ENCODE measurements at regions not wholly inside any gene's neighbourhood (a gene's known extent, or its start where the extent isn't known, plus 50 kb on each side); places are given as distances from the start of the nearest gene placed in this dataset.
"Not testable (repeated sequence)": the region's sequence is repeated elsewhere in the genome, so short reads cannot be mapped to it uniquely, and the experiment has no call there.

DNA sequence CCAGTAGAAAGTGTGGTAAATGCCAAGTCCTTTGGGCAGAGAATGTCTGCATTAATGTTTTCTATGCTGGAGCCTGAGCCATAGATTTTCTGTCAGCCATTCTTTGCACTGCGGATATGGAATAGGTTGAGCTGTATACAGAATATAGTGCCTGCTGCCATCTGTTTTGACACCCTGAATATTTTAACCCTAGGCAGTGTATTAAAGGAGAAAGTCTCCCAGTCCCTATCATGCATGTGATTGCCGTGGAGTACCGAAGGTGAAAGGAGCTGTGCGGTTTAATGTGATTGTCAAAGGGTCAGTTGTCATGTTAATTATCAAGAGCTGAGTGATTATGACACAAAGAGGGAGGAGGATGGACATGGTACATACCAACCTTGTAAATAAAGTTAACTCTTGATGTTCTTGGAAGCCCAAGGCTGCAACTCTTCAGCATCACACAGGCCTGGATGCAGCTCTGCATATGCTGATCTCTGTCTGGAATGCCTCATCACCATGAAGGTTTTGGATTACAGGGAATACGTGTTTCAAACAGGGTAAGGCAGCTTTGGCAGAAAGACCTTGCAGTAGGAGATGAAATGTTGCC lies 247.1 kb upstream of the ELAVL2 start:
- TF ChIP-seq, protein P1, sequence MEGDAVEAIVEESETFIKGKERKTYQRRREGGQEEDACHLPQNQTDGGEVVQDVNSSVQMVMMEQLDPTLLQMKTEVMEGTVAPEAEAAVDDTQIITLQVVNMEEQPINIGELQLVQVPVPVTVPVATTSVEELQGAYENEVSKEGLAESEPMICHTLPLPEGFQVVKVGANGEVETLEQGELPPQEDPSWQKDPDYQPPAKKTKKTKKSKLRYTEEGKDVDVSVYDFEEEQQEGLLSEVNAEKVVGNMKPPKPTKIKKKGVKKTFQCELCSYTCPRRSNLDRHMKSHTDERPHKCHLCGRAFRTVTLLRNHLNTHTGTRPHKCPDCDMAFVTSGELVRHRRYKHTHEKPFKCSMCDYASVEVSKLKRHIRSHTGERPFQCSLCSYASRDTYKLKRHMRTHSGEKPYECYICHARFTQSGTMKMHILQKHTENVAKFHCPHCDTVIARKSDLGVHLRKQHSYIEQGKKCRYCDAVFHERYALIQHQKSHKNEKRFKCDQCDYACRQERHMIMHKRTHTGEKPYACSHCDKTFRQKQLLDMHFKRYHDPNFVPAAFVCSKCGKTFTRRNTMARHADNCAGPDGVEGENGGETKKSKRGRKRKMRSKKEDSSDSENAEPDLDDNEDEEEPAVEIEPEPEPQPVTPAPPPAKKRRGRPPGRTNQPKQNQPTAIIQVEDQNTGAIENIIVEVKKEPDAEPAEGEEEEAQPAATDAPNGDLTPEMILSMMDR (conservative IDR thresholded peaks at IDR 0.05): no peak
- Mint-ChIP-seq H3K4me3 (no peak overlapping the region), H3K36me3 (no peaks in the 10 kb centered on the region), H3K4me1 (ENCODE audit: unreplicated experiment) (no peaks in the 10 kb centered on the region), H3K9me3 (no peaks in the 10 kb centered on the region), H3K27ac (no peak overlapping the region), H3K27me3 (no peaks in the 10 kb centered on the region)
- DNase-seq (ENCODE audit: extremely low spot score, unreplicated experiment): no peak

DNA sequence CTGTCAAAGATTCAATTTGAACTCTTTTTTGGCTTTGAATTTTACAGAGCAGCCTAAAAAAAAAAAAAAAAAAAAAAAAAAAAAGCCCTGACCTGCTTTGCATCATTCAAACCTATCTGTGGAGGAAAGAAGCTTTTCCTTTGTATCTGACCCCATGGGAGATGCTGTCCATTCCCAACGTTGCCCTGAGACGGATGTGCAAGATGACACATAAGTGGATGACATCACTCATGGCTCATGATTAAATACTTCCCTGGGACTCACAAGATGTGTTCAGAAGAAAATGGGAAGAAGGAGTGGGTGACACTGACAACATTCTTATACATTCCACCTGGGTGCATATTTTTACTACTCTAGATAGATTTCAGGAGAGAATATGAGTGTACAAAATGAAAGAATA lies 245.7 kb upstream of the ELAVL2 start:
- Mint-ChIP-seq H3K9me3 (no peaks in the 10 kb centered on the region), H3K4me1 (ENCODE audit: unreplicated experiment) (no peaks in the 10 kb centered on the region), H3K4me3 (no peak overlapping the region), H3K27me3 (no peaks in the 10 kb centered on the region), H3K36me3 (no peaks in the 10 kb centered on the region), H3K27ac (no peak overlapping the region)
- TF ChIP-seq, protein P1 (conservative IDR thresholded peaks at IDR 0.05): no peak
- no peak for DNase-seq (ENCODE audit: extremely low spot score, unreplicated experiment)

DNA sequence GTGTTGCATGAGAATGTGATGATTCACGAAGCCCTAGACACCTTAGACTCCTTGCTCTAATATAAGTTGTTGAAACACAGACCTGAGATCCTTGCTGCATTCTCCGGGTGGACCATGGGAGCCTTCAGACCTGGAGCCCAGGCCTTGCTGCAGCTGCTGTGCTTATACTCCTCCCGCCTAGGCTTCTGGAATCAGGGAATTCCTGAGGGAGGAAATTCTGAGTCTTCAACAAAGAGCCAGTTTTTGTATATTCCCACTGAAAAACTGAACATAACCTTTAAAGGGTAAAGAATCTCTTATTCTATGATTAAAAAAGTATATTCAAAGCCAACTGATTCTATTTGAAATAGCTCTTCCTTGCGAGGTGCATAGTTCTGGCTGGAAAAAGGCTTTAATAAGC lies 245.1 kb upstream of the ELAVL2 start:
- H3K36me3 Mint-ChIP-seq: no peaks in the 10 kb centered on the region
- no peaks in the 10 kb centered on the region for H3K4me1 Mint-ChIP-seq (ENCODE audit: unreplicated experiment)
- no peaks in the 10 kb centered on the region for H3K27me3 Mint-ChIP-seq
- no peak overlapping the region for H3K27ac Mint-ChIP-seq
- no peak overlapping the region for H3K4me3 Mint-ChIP-seq
- no peak for DNase-seq (ENCODE audit: extremely low spot score, unreplicated experiment)
- TF ChIP-seq, protein P1 (conservative IDR thresholded peaks at IDR 0.05): no peak
- H3K9me3 Mint-ChIP-seq: no peaks in the 10 kb centered on the region

DNA sequence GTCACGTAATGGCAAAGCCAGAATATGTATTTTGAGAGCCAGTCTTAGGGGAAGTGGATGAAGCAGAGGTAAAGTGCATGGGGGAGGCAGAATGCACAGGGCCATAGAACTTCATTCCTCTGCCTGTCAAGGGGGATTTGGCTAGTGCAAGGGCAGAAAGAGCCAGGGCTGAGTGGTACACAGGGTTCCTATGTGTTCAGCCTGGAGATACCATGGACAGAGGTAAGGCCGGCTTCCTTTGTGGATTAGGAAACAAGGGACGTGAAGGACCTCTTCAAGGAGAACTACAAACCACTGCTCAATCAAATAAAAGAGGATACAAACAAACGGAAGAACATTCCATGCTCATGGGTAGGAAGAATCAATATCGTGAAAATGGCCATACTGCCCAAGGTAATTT lies 241.1 kb upstream of the ELAVL2 start:
- not testable (repeated sequence) for H3K27me3 Mint-ChIP-seq; H3K4me1 Mint-ChIP-seq (ENCODE audit: unreplicated experiment); H3K36me3 Mint-ChIP-seq; H3K27ac Mint-ChIP-seq; H3K9me3 Mint-ChIP-seq; H3K4me3 Mint-ChIP-seq; DNase-seq (ENCODE audit: extremely low spot score, unreplicated experiment)

DNA sequence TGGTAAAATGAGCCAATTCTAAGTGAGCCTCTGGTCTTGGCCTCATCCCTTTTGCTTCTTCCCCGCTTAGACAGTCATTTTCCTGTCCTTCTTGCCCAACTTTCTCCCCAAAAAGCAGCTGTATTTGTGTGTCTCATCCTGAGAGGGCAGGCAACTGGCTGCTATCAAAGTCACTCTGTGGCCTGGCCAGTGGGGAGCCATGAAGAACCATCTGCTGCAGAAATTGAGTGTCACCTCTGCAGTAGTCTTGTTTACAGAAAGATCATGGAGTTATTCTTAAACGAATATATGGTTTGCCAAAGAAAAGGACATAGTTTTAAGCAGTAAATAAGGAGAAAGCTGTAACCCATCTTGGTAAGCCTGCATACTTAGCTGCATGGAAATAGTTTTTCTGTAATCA lies 233.6 kb upstream of the ELAVL2 start:
- TF ChIP-seq, protein P1 (conservative IDR thresholded peaks at IDR 0.05): no peak

DNA sequence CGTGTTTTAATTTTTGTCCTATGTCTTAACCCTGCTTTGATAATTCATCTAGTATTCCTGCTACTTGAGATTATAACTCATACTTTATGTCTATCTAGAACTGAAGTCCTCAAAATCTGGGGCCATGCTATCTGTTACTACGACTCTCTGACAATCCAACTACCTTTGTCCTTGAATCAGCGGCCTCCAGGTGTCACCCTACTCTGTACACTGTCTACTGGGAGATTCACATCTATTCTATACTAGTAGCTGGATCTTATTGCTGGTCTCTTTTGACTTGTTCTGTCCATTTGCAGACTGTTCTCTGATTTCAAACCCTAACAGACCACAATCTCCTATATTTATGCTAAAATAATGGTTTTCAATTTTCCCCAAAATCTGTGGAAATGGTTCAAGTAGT lies 225.5 kb upstream of the ELAVL2 start:
- Mint-ChIP-seq H3K4me3 (no peak overlapping the region), H3K27ac (no peak overlapping the region), H3K4me1 (ENCODE audit: unreplicated experiment) (no peaks in the 10 kb centered on the region), H3K27me3 (no peaks in the 10 kb centered on the region), H3K36me3 (no peaks in the 10 kb centered on the region), H3K9me3 (no peaks in the 10 kb centered on the region)
- DNase-seq (ENCODE audit: extremely low spot score, unreplicated experiment): no peak
- TF ChIP-seq, protein P1 (conservative IDR thresholded peaks at IDR 0.05): no peak

More for the DNA sequence above, 233.6 kb upstream of the ELAVL2 start:
- no peaks in the 10 kb centered on the region for H3K4me1 Mint-ChIP-seq (ENCODE audit: unreplicated experiment)
- H3K4me3 Mint-ChIP-seq: no peak overlapping the region
- no peaks in the 10 kb centered on the region for H3K9me3 Mint-ChIP-seq
- no peaks in the 10 kb centered on the region for H3K27me3 Mint-ChIP-seq
- no peak overlapping the region for H3K27ac Mint-ChIP-seq
- no peak for DNase-seq (ENCODE audit: extremely low spot score, unreplicated experiment)
- no peaks in the 10 kb centered on the region for H3K36me3 Mint-ChIP-seq

GRCh38 chr9:24050239-24050638 lies 224.2 kb upstream of the ELAVL2 start:
- H3K4me1 Mint-ChIP-seq (ENCODE audit: unreplicated experiment): not testable (repeated sequence)

More at GRCh38 chr9:24050239-24050638, 224.2 kb upstream of the ELAVL2 start:
- H3K27me3 Mint-ChIP-seq; H3K36me3 Mint-ChIP-seq; DNase-seq (ENCODE audit: extremely low spot score, unreplicated experiment); H3K4me3 Mint-ChIP-seq; H3K27ac Mint-ChIP-seq; H3K9me3 Mint-ChIP-seq: not testable (repeated sequence)

Data from type B pancreatic cell (in vitro differentiated cells).